ENCODE measurements at regions not wholly inside any gene's neighbourhood (a gene's known extent, or its start where the extent isn't known, plus 50 kb on each side); places are given as distances from the start of the nearest gene placed in this dataset.

DNA sequence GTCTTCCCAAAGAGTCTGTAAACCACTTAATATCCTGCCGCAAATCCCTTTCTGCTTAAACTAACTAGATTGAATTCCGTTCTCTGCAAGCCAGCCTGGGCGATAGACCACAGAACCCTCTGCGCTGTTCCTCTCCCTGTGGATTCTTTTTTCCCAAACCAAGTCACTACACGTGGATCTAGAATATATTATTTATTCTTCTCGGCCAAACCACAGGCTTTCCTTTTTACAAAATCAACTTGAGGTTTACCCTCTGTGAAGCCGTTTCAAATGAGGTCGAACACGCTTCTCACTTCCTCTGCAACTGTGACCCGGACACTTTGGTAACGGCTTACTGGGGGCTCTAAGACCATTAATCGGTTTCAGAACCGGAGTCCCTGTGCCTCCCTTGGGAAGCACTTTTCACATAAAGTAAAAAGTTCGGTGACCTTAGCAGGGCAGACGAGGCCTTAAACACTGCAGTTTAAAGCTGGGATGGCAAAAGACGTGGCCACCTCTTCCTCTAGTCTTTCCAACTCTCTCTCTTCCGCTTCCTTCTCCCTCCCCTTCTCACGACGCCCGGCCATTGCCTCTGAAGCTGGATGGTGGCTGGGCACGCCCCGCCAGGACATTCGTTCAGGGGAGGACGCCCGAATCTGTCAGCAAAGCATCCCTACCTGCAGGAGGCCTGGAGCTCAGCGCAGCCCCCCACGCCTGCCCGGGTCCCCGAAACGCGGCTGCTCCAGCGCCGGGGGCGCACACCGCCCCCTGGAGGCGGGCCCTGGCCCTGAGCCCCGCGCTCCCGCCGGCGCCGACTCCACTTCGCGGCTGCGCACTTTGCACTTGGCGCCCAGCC lies 55.0 kb upstream of the FOXC1 start:
- Histone ChIP-seq H3K27ac (ENCODE audit: insufficient read depth, low read length) (peak overlapping the region; percentile 38), H4K91ac (ENCODE audit: insufficient read depth, low read depth, low read length) (peak overlapping the region; percentile 54), H3K4me3 (ENCODE audit: insufficient read depth, low read depth, low read length) (peak overlapping the region; percentile 86), H3K9me1 (ENCODE audit: insufficient read depth, low read length) (no peaks in the 10 kb centered on the region), H3K9me3 (ENCODE audit: control insufficient read depth, insufficient read depth, low read length) (no peaks in the 10 kb centered on the region), H2AK5ac (ENCODE audit: low read depth, low read length) (no peak overlapping the region), H3K56ac (ENCODE audit: extremely low read depth, insufficient read depth, low read length) (peak overlapping the region; percentile 10; the same call in 1 of the 2 replicates), H4K8ac (ENCODE audit: low read depth in 2 of 2, low read length in 2 of 2) (peak overlapping the region; percentile 93), H3K79me1 (ENCODE audit: low read depth in 1 of 2, low read length in 2 of 2) (no peaks in the 10 kb centered on the region), H4K20me1 (ENCODE audit: insufficient read depth, low read length) (no peaks in the 10 kb centered on the region), H2BK15ac (ENCODE audit: low read depth, low read length) (peak overlapping the region; percentile 77; the same call in 1 of the 3 replicates), H3K4me2 (ENCODE audit: low read depth, low read length) (peak overlapping the region; percentile 92), H3K4ac (ENCODE audit: low read depth, low read length) (peak overlapping the region; percentile 74), H2BK5ac (ENCODE audit: low read depth, low read length, poor library complexity, severe bottlenecking) (peak overlapping the region; percentile 15), H3K9ac (ENCODE audit: low read depth, low read length) (peak overlapping the region; percentile 67), H2AK9ac (replicated peaks; ENCODE audit: low read depth, low read length, poor library complexity) (peak overlapping the region; percentile 67), H3K4me1 (ENCODE audit: control insufficient read depth, insufficient read depth, low read length) (no peaks in the 10 kb centered on the region), H2BK120ac (ENCODE audit: low read depth, low read length) (peak overlapping the region; percentile 57; the same call in 1 of the 2 replicates), H2AFZ (replicated peaks; ENCODE audit: low read length, poor library complexity) (peak overlapping the region; percentile 94), H3K23ac (ENCODE audit: low read depth, low read length) (peak overlapping the region; percentile 53; the same call in 1 of the 2 replicates), H3K27me3 (ENCODE audit: control insufficient read depth, insufficient read depth, low read length) (no peaks in the 10 kb centered on the region), H2BK20ac (ENCODE audit: low read depth, low read length) (no peak overlapping the region), H3K14ac (replicated peaks; ENCODE audit: low read depth, low read length) (peak overlapping the region; percentile 53; the same call in 1 of the 2 replicates), H4K5ac (ENCODE audit: low read depth, low read length) (peak overlapping the region; percentile 56), H3K36me3 (ENCODE audit: control insufficient read depth, insufficient read depth, low read length) (no peaks in the 10 kb centered on the region), H3K18ac (ENCODE audit: low read depth, low read length) (peak overlapping the region; percentile 18)
- dilution Hi-C loops (cut with HindIII; ENCODE audit: low sequenced_read_pairs, unreplicated experiment): no loop called here
- peak; percentile 32 for DNase-seq
- in situ Hi-C loops (cut with MboI; ENCODE audit: low sequenced_read_pairs): no loop called here
- peak; percentile 88 for ATAC-seq (ENCODE audit: low read depth)
- WGBS, 2 experiments (ENCODE audit: extremely low coverage in 2 of 2, insufficient read length in 1 of 2): 48% methylated on average over 20 of the region's 46 CpGs; no CpG with 5 or more reads in 1 of the 2 experiments
- TF ChIP-seq RCOR1 (IDR thresholded peaks at IDR 0.05; ENCODE audit: insufficient replicate concordance, low read length) (no peak), MAFK (IDR thresholded peaks at IDR 0.05; ENCODE audit: low read depth, low read length) (no peak), CTCF (conservative IDR thresholded peaks at IDR 0.05; ENCODE audit: low read depth, low read length) (peak; percentile 70), RAD21 (IDR thresholded peaks at IDR 0.05; ENCODE audit: low read length) (peak; percentile 21), SMC3 (IDR thresholded peaks at IDR 0.05; ENCODE audit: low read depth, low read length) (peak; percentile 13; the same call in 1 of the 2 replicates), BHLHE40 (IDR thresholded peaks at IDR 0.05; ENCODE audit: low read depth, low read length) (no peak), NFE2L2 (IDR thresholded peaks at IDR 0.05; ENCODE audit: low read depth, low read length) (no peak)
- TF ChIP-seq, protein P1, sequence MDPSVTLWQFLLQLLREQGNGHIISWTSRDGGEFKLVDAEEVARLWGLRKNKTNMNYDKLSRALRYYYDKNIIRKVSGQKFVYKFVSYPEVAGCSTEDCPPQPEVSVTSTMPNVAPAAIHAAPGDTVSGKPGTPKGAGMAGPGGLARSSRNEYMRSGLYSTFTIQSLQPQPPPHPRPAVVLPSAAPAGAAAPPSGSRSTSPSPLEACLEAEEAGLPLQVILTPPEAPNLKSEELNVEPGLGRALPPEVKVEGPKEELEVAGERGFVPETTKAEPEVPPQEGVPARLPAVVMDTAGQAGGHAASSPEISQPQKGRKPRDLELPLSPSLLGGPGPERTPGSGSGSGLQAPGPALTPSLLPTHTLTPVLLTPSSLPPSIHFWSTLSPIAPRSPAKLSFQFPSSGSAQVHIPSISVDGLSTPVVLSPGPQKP (IDR thresholded peaks at IDR 0.05; ENCODE audit: borderline replicate concordance, low read depth, low read length): no peak
- intact Hi-C loops (cut with micrococcal nuclease): no loop called here
- CTCF ChIA-PET: no interaction called here
- no TSS peak for BruUV-seq (replicated peaks)
- POLR2A ChIA-PET (ENCODE audit: unreplicated experiment): no interaction called here

Data from IMR-90 (cell line).